ENCODE measurements at regions not wholly inside any gene's neighbourhood (a gene's known extent, or its start where the extent isn't known, plus 50 kb on each side); places are given as distances from the start of the nearest gene placed in this dataset.
"Not testable (repeated sequence)": the region's sequence is repeated elsewhere in the genome, so short reads cannot be mapped to it uniquely, and the experiment has no call there.

- DNase-seq (ENCODE audit: low spot score): no peak
Measured at GRCh38 chr4:130646886-130647285, 1550.9 kb downstream of the C4orf33 start.

- DNase-seq (ENCODE audit: low spot score): no peak
Measured at GRCh38 chr4:130648570-130648969, 1552.6 kb downstream of the C4orf33 start.

GRCh38 chr4:130653842-130654241, 1557.9 kb downstream of the C4orf33 start:
- no peak for DNase-seq (ENCODE audit: low spot score)

GRCh38 chr4:130659320-130659719, 1563.4 kb downstream of the C4orf33 start:
- no peak for DNase-seq (ENCODE audit: low spot score)

- no peak for DNase-seq (ENCODE audit: low spot score)
Measured at GRCh38 chr4:130668859-130669258, 1572.9 kb downstream of the C4orf33 start.

- DNase-seq (ENCODE audit: low spot score): no peak
Measured at GRCh38 chr4:130675266-130675665, 1579.3 kb downstream of the C4orf33 start.

- DNase-seq (ENCODE audit: low spot score): no peak
Measured at GRCh38 chr4:130689181-130689580, 1593.2 kb downstream of the C4orf33 start.

GRCh38 chr4:130698251-130698650, 1602.3 kb downstream of the C4orf33 start:
- DNase-seq (ENCODE audit: low spot score): no peak

- DNase-seq (ENCODE audit: low spot score): no peak
Measured at GRCh38 chr4:130699004-130699403, 1603.1 kb downstream of the C4orf33 start.

GRCh38 chr4:130703211-130703935, 1607.4 kb downstream of the C4orf33 start:
- DNase-seq (ENCODE audit: low spot score): no peak

GRCh38 chr4:130705023-130705422, 1609.1 kb downstream of the C4orf33 start:
- no peak for DNase-seq (ENCODE audit: low spot score)

- no peak for DNase-seq (ENCODE audit: low spot score)
Measured at GRCh38 chr4:130712038-130712437, 1616.1 kb downstream of the C4orf33 start.

GRCh38 chr4:130714006-130714405, 1618.1 kb downstream of the C4orf33 start:
- DNase-seq (ENCODE audit: low spot score): no peak

GRCh38 chr4:130722361-130722760, 1626.4 kb downstream of the C4orf33 start:
- DNase-seq (ENCODE audit: low spot score): no peak

GRCh38 chr4:130736436-130737185, 1640.7 kb downstream of the C4orf33 start:
- DNase-seq (ENCODE audit: low spot score): no peak

- DNase-seq (ENCODE audit: low spot score): no peak
Measured at GRCh38 chr4:130738233-130738632, 1642.3 kb downstream of the C4orf33 start.

- DNase-seq (ENCODE audit: low spot score): peak; percentile 2
Measured at GRCh38 chr4:130747842-130748241, 1651.9 kb downstream of the C4orf33 start.

GRCh38 chr4:130753926-130754325, 1658.0 kb downstream of the C4orf33 start:
- DNase-seq (ENCODE audit: low spot score): no peak

- DNase-seq (ENCODE audit: low spot score): no peak
Measured at GRCh38 chr4:130760246-130760645, 1664.3 kb downstream of the C4orf33 start.

- not testable (repeated sequence) for DNase-seq (ENCODE audit: low spot score)
Measured at GRCh38 chr4:130767384-130767783, 1671.4 kb downstream of the C4orf33 start.

- DNase-seq (ENCODE audit: low spot score): not testable (repeated sequence)
Measured at GRCh38 chr4:130772966-130773365, 1677.0 kb downstream of the C4orf33 start.

GRCh38 chr4:130808492-130808891, 1712.5 kb downstream of the C4orf33 start:
- peak; percentile 0 for DNase-seq (ENCODE audit: low spot score)

GRCh38 chr4:130812117-130812765, 1716.3 kb downstream of the C4orf33 start:
- DNase-seq (ENCODE audit: low spot score): no peak

Data from HuH-7 (cell line).